T follicular helper cell (primary cell): ENCODE measurements at regions not wholly inside any gene's neighbourhood (a gene's known extent, or its start where the extent isn't known, plus 50 kb on each side); places are given as distances from the start of the nearest gene placed in this dataset.

ENCODE experiments used
- DNase-seq: peaks from one replicate; pipeline ENCODE4 v3.0.0-alpha.2; 2020; ENCODE audit warnings: low read depth

GRCh38 chr3:72591522-72592421 is 256.5 kb downstream of the SHQ1 start:
- no peak for DNase-seq

GRCh38 chr3:72590732-72591221 is 257.5 kb downstream of the SHQ1 start:
- DNase-seq, result no peak

- no peak for DNase-seq
Measured at GRCh38 chr3:72587282-72587681, 261.0 kb downstream of the SHQ1 start.

- DNase-seq, result no peak
Measured at GRCh38 chr3:72586694-72587093, 261.6 kb downstream of the SHQ1 start.

GRCh38 chr3:72585966-72586365 is 262.3 kb downstream of the SHQ1 start:
- DNase-seq, result no peak

- no peak for DNase-seq
Measured at GRCh38 chr3:72584262-72584661, 264.0 kb downstream of the SHQ1 start.

GRCh38 chr3:72582963-72583362 is 265.3 kb downstream of the SHQ1 start:
- DNase-seq, result no peak

GRCh38 chr3:72582211-72582878 is 265.9 kb downstream of the SHQ1 start:
- no peak for DNase-seq

GRCh38 chr3:72580900-72581299 is 267.3 kb downstream of the SHQ1 start:
- no peak for DNase-seq

- no peak for DNase-seq
Measured at GRCh38 chr3:72580246-72580756, 267.9 kb downstream of the SHQ1 start.

- no peak for DNase-seq
Measured at GRCh38 chr3:72579581-72580245, 268.5 kb downstream of the SHQ1 start.

- DNase-seq, result no peak
Measured at GRCh38 chr3:72579191-72579580, 269.1 kb downstream of the SHQ1 start.

- no peak for DNase-seq
Measured at GRCh38 chr3:72577190-72577589, 271.1 kb downstream of the SHQ1 start.

- DNase-seq, result no peak
Measured at GRCh38 chr3:72576563-72576962, 271.7 kb downstream of the SHQ1 start.

- DNase-seq, result no peak
Measured at GRCh38 chr3:72574144-72574543, 274.1 kb downstream of the SHQ1 start.

GRCh38 chr3:72573051-72573450 is 275.2 kb downstream of the SHQ1 start:
- no peak for DNase-seq

- no peak for DNase-seq
Measured at GRCh38 chr3:72572489-72573007, 275.7 kb downstream of the SHQ1 start.

- DNase-seq, result no peak
Measured at GRCh38 chr3:72571638-72572114, 276.6 kb downstream of the SHQ1 start.

- DNase-seq, result no peak
Measured at GRCh38 chr3:72571052-72571451, 277.2 kb downstream of the SHQ1 start.

GRCh38 chr3:72569754-72570440 is 278.3 kb downstream of the SHQ1 start:
- no peak for DNase-seq

- no peak for DNase-seq
Measured at GRCh38 chr3:72568083-72568482, 280.2 kb downstream of the SHQ1 start.
